SKM-1 (cell line): ENCODE measurements at regions not wholly inside any gene's neighbourhood (a gene's known extent, or its start where the extent isn't known, plus 50 kb on each side); places are given as distances from the start of the nearest gene placed in this dataset.
"Not testable (repeated sequence)": the region's sequence is repeated elsewhere in the genome, so short reads cannot be mapped to it uniquely, and the experiment has no call there.

Source experiments
- DNase-seq: peaks from one replicate; lab custom pipeline; 2025; ENCODE audit not compliant: unreplicated experiment; lab: John Stamatoyannopoulos, UW

DNA sequence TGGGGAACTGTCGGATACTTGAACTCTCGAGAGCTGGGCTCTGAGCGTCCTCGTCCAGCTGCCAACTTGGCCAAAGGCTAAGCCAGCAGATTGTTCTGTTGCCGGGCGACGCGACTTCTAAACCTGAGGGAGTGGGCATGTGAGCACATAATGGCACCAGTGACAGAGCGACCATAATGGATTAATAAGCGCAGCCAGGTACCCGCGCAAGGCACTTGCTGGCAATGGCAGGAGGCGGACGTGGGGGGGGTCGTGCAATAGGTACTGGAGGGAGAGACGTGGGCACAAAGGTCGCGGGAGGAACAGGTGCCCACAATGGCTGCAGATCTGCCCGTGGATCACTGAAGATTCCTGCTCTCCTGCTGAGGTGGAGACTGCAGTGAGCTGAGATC lies 1368.7 kb downstream of the CDH12 start:
- DNase-seq = not testable (repeated sequence)

DNA sequence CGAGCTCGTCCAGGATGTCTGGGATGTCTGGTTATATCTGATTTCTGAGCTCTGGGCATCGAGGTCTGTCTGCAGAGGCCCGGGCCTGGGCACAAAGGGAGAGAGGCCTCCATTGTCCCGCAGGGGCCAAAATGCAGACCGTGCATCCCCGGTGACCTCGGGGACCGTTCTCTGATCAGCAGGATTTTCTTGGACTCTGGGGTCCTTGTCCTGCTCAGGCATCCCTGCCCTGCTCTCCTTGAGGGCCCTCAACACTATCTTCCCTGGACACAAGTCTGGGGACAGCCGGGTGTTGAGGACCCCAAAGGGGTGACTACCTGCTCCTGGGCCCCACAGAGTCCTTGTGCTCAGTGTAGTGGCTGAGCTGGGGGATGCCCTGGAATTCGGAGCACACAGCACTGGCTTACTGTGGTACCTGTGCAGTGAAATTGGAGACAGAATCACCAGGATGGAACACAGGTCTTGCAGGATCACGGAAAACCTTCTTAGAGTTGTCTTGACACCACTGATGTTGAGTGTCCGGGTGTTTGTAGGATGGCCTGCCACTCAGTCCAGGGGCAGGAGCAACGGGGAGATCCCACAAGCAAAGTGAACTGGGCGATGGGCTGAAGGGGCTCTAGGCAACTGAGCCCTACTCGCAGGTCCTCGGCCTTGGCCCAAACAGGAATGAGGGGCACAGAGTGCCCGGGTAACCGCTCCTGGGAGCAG lies 1369.2 kb downstream of the CDH12 start:
- not testable (repeated sequence) for DNase-seq

DNA sequence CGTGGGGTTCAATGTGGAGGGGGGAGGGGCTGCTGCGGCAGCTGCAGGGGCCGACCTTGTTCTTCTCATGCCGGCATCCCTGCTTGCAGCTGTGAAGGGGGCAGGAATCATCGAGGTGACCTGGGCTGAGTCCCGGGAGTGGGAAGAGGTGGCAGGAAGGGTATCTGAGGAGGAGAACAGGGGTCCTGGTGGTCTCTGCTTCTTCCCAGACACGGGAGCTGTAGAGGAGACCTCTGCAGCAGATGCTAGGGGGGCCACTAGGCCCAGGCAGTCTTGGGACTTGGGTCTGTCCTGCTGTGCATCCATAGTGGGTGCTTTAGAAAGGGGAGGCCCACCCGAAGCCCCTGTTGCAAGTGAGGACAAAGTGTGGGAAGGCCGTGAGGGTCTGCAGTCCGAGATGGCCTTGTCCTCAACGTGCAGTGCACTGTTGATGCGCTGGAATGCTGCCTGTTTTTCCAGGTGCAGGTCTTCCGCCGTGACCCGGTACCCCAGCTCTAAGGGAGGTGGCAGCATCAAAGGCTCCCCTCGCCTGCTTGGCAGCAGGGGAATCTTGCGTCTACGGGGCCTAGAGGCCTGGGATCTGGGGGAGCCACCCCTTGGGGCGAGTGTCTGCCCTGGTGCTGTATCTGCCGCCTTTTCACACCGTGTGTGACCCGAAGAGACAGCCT lies 1370.0 kb downstream of the CDH12 start:
- not testable (repeated sequence) for DNase-seq

DNA sequence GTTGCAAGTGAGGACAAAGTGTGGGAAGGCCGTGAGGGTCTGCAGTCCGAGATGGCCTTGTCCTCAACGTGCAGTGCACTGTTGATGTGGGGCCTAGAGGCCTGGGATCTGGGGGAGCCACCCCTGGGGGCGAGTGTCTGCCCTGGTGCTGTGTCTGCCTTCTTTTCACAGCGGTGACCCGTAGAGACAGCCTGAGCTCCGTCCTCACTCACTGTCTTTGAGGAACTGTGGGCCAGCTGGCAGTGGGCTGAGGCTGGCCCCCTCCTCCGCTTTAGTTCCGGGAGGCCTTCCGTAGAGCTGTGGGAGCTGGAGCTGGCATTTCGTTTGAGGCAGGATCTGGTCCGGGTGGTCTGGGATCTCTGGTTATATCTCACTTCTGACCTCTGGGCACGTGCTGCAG lies 1370.6 kb downstream of the CDH12 start:
- DNase-seq = not testable (repeated sequence)

DNA sequence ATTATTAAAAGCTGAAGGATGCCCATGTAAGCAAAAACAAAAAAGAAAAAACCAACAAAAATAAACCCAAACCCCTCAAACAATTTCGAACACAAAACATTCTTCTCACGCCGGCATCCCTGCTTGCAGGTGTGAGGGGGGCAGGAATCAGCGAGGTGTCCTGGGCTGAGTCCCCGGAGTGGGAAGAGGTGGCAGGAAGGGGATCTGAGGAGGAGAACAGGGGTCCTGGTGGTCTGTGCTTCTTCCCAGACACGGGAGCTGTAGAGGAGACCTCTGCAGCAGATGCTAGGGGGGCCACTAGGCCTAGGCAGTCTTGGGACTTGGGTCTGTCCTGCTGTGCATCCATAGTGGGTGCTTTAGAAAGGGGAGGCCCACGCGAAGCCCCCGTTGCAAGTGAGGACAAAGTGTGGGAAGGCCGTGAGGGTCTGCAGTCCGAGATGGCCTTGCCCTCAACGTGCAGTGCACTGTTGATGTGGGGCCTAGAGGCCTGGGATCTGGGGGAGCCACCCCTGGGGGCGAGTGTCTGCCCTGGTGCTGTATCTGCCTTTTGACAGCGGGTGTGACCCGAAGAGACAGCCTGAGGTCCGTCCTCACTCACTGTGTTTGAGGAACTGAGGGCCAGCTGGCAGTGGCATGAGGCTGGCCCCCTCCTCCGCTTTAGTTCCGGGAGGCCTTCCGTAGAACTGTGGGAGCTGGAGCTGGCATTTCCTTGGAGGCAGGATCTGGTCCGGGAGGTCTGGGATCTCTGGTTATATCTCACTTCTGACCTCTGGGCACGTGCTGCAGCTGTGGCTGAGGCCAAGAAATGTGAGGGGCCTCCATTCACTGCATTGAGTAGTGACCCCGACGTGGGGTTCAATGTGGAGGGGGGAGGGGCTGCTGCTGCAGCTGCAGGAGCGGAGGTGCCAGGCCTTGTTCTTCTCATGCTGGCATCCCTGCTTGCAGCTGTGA lies 1371.5 kb downstream of the CDH12 start:
- not testable (repeated sequence) for DNase-seq

DNA sequence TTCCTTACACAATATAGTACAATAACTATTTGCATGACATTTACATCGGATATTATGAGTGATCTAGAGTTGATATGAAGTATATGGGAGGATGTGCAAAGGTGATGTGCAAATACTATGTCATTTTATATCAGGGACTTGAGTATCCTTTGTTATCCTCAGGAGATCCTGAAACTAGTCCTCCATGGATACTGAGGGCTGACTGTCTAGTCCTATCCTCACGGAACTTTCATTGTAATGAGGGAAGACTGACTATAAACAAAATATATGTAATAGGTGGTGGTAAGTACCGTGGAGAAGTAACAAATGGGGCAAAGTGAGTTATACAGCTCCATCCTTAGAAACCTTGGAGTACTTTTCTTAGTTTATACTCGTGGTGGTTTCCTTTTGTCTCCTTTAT lies 1373.1 kb downstream of the CDH12 start:
- DNase-seq = not testable (repeated sequence)

DNA sequence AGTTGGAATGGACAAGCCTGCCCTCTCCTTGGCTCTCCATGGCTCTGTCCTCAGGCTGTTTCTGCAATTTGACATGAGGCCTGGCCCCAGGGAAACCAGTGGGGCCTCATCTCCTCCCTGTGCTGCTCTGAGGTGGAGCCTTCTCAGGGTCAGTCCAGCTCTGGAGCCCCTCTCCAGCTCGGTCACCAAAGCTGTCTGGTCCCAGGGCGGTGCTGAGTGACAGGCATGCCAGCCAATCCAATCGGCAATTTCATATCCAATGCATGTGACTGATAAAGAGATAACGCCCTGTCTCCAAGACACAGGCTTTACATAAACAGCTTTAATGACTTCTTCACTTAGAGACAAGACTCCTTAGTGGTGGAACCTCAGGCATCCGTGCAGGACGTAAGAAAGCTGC lies 1379.2 kb downstream of the CDH12 start:
- DNase-seq = not testable (repeated sequence)

DNA sequence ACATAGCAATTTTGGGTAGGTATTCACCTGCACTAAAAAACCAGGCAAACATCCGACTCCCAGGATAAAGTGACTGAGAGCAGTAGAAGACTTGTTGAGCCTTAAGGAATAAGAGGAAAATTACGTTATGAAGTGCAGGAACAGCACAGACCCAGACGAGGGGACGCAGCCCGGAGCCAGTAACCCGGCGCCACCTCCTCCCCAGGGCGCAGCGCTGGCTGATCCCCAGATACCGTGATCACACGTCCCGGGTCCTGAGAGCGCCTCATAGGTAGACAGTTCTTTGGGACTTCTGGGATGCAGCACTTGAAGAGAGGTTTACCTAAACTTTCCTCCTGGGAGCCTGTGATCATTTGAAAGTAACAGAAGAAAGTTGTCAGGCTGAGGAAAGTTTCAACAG lies 1379.7 kb downstream of the CDH12 start:
- not testable (repeated sequence) for DNase-seq

DNA sequence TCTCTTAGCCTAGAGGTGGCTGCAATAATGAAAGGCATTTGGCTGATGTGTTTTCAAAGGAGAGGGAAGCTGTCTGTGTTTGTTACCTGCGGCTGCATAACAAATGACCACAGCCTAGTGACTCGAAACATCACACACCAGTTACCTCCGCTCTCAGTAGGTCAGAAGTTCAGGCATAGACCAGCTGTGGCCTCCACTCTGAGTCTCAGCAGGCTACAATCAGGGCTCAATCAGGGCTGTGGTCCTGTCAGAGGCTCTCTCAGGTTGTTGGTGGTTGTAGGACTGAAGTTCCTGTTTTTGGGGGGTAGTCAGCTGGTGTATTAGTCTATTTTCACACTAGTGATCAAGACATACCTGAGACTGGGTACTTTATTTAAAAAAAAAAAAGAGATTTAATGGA lies 1381.5 kb downstream of the CDH12 start:
- DNase-seq = not testable (repeated sequence)

DNA sequence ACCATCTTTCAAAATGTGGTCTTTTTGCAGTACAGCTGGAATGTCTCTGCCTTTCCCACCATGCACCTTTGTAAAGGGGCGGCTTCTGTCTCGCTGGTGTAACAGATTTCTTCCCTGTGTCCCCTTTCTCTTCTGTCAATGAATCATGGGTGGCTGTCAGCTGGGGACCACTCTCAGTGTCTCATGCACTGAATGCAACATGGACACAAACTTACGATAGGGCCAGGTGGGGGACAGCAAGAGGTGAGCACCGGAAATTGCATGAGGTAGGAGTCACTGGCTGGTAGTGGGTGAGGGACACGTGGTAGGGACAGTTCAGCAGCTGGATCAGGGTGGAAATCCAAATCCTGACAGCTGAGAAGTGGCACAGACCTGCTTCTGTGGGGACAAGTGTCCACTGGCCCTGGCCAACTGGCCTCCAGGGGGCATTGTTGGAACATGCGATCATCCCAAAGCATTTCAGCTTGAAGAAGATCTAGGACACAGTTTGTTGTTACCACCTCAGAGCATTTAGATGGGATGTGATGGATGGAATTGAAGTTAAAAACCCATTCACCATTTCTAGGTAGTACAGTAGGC lies 1383.5 kb downstream of the CDH12 start:
- not testable (repeated sequence) for DNase-seq

DNA sequence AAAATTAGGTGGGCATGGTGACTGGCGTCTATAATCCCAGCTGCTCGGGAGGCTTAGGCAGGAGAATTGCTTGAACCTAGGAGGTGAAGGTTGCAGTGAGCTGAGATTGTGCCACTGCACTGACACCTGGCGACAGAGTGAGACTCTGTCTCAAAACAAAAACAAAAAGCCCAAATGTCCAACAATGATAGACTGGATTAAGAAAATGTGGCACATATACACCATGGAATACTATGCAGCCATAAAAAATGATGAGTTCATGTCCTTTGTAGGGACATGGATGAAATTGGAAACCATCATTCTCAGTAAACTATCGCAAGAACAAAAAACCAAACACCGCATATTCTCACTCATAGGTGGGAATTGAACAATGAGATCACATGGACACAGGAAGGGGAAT lies 1385.6 kb downstream of the CDH12 start:
- DNase-seq = not testable (repeated sequence)

DNA sequence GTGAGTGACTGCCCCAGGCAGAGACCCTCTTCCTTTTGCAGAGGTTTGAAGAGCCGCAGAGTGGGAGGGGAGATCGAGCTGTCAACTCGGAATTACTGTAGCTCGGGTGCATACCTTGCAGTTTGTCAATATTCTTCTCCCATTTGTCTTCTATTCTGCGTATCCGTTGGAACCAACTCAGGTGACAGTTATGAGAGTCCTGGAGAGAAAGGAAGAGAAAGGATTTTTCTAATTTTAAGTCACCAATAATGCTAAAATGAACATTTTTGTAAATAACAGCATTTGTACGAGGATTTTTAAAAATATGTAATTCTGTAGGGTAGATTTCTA lies 1393.4 kb downstream of the CDH12 start:
- not testable (repeated sequence) for DNase-seq

DNA sequence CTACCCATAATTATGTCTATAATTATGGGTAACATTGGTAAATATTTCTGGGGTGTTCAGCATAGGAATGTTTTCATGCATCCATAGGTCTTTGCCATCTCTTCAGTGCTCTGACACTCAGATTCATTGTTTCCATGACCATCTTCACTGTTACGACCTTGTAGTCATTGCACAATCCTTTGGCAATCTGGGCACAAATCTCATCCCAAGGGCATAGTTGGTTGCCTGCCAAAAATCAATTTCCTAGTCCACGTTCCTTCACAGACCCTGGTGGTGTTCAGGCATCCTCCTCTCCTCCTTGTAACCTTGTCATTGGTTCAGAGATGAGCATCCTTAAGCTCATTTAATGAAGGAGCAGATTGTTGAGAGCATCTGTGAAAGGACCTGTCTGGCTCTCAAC lies 1400.7 kb downstream of the CDH12 start:
- DNase-seq = no peak

DNA sequence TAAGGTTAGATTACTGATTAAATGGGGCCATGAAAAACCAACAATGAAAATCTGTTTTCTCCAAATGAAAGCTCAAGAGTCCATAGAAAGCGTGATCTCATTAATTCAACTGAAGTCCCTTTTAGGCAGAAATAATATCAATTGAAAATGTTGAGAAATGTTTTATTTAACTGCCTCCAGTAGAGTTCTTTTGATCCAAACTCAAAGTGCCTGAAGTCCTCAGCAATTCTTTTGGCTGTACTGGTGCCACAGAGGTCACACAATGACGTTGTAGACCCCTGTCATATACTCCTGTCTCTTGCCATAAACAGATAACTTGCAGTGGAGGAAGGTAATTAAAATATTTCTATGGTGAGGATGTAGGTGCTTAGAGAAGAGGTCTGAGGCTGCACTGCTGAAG lies 1420.5 kb downstream of the CDH12 start:
- DNase-seq = no peak

DNA sequence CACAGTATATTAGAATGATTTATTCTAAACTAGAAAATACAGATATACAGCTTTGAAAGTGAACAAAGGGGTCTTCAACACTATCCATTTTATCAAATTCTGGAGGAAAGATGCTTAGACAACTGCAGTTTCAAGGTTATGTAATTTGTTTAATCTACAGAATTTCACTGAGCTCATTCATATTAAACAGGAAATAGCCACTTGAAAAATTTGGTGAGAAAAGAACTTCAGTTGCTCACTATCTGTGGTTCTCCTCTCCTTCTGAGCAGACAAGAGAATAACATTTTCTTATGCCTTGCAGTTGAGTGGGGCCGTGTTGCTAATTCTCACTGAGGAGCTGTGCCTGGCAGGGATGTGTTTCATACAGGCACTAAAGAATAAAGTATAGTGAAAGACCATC lies 1428.2 kb downstream of the CDH12 start:
- DNase-seq = no peak

DNA sequence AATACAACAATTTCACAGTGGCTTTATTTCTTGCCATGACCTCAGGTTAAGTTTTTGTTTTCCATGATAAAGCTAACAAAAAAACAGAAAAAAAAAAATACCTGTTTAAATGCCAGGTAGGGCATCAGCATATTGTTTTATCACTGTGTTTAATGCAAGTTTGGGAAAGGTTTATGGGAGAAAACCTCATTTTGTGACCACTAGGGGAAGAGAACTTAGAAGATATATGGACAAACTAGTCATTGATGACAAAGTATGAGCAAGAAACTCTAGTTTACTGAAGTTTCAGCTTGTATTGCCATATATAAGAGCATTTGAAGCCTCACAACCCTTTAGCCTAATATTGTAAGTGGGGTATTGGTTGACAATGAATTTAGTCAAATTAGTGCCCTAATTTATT lies 1431.4 kb upstream of the CDH18 start:
- no peak for DNase-seq

DNA sequence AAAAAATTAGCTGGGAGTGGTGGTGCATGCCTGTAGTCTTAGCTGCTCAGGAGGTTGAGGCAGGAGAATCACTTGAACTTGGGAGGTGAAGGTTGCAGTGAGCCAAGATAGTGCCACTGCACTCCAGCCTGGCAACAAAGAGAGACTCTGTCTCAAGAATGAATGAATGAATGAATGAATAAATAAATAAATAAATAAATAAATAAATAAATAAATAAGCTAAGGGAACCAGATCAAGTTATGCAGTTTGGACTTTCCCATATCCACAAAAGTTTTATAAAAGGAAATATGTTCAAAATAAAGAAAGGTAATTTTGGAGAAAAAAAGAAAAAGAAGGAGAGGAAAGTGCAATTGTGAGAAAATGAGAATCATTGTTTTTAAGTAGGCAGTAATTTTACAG lies 1414.1 kb upstream of the CDH18 start:
- not testable (repeated sequence) for DNase-seq

DNA sequence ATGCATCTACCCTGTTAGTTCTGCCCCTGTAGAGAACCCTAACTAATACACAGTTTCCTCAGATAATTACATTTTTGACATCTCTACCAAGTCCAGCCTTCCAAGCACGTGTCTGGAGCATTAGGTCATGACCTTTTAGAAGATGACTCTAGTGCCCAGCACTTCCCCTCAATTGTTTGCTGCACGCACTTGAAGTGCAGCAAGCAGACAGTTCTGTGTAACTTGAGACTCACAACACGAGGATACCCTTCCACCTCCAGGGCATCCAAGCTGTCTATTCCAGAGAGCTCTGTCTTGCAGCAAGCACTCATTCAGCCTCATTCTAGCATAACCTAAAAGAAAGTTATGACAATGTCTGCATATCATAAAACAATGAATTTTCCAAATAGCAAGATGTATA lies 1410.5 kb upstream of the CDH18 start:
- no peak for DNase-seq

DNA sequence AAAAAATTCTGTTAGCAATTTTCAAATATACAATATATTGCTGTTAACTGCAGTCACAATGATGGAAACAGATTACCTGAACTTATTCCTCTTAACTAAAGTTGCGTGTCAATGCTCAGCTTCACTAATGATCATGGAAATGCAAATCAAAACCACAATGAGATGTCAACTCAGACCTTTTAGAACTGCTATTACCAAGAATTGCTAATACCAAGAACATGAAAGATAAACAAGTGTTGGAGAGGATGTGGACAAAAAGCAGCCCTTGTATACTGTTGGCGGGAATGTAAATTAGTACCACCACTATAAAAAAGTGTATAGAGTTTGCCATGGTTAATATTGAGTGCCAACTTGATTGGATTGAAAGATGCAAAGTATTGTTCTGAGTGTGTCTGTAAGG lies 1409.7 kb upstream of the CDH18 start:
- no peak for DNase-seq

DNA sequence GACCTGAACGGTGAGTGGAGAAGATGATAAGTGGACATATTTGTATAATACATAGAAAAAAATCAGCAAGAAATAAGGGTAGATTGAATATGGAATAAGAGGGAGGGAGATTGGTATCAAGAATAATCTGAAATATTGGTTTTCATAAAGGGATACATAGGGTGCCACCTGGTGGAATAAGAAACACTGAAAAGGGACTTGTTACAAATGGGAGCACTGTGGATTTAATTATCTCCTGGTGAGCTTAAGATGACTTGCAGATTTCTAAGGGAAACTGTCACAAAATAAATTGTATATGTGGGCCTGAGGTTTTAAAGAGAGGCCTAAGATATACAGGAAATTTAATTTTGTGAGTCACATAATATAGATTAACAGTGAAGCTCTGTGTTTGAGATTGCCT lies 1403.5 kb upstream of the CDH18 start:
- no peak for DNase-seq

DNA sequence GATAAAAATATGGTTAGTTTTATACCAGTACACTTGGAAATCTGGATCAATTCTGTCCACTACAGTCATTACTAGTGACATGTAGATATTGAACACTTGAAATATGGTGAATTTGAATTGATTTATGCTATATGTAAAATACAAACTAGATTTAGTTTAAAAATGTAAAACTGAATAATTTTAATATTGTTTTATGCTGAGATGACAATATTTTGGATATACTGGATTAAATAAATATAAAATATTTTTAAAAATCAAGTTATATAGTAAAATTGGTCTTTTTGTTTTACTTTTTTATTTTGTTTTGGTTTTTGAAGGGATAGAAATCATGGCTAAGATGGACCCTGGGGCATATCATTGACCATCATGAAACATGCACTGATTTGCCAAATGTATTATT lies 1372.8 kb upstream of the CDH18 start:
- DNase-seq = not testable (repeated sequence)

DNA sequence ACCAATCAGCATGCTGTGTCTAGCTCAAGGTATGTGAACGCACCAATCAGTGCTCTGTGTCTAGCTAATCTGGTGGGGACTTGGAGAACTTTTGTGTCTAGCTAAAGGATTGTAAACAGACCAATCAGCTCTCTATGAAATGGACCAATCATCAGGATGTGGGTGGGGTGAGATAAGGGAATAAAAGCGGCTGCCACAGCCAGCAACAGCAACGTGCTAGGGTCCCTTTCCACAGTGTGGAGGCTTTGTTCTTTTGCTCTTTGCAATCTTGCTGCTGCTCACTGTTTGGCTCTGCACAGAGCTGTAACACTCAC lies 1353.9 kb upstream of the CDH18 start:
- DNase-seq = not testable (repeated sequence)
